NCI-H2029 (cell line): ENCODE measurements at regions not wholly inside any gene's neighbourhood (a gene's known extent, or its start where the extent isn't known, plus 50 kb on each side); places are given as distances from the start of the nearest gene placed in this dataset.

ENCODE experiments used
- DNase-seq: peaks from one replicate; lab custom pipeline; 2025; lab: John Stamatoyannopoulos, UW

DNA sequence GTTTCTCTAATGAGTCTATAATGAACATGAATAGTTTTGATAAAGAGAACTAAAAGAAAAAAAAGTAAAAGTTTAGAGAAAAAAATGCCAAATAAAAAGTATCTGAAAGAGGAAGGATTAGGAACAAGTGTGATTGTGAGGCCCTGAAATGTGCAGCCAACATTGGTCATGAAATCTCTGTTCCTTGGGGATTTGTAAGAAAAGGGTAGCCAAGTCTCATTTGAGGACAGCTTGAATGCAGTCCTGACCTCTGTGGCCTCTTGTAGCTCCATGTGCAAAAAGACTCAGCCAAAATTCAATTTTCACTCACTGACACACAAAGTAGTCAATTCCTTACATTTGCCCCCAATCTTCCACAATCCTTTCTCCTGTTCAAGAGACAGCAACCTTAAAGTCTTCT, 167.9 kb downstream of the KLF12 start:
- no peak for DNase-seq

DNA sequence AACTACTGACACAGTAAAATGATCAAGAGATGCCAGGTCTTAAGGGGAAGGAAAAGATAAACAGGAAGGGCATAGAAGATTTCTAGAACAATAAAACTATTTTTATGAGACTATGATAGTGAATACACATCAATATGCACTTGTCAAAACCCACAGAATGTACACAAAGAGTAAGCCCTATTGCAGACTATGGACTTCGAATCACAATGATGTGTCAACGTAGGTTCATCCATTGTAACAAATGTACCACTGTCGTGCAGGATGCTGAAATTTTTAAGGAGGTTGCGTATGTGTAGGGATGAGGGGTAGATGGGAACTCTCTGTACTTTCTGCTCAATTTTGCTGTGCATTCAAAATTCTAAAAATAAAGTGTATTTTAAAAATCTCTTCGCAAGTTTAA, 171.9 kb downstream of the KLF12 start:
- no peak for DNase-seq

- DNase-seq: no peak
Observed at GRCh38 chr13:73961181-73961580, 173.0 kb downstream of the KLF12 start.

- DNase-seq: no peak
Observed at GRCh38 chr13:73960474-73960873, 173.7 kb downstream of the KLF12 start.

- no peak for DNase-seq
Observed at GRCh38 chr13:73958657-73959397, 175.4 kb downstream of the KLF12 start.

DNA sequence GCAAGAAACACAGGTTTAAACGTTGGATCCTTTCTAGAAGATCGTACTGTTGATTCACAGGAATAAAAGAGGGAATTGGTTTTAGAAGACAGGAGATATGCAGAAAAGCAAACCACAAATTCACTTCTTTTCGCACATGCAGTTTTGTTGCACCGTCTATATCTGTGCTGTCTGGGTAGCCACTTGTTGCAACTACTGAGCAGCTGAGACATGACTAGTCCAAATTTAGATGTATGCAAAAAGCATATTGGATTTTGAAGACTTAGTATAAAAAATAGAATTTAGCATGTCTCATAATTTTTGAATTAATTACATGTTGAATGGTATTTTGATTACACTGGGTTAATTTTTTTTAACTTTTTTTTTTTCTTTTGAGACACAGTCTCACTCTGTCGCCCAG, 176.3 kb downstream of the KLF12 start:
- DNase-seq: no peak

GRCh38 chr13:73956795-73957408, 177.3 kb downstream of the KLF12 start:
- DNase-seq: no peak

GRCh38 chr13:73955977-73956500, 178.2 kb downstream of the KLF12 start:
- no peak for DNase-seq

GRCh38 chr13:73954808-73955207, 179.4 kb downstream of the KLF12 start:
- no peak for DNase-seq

DNA sequence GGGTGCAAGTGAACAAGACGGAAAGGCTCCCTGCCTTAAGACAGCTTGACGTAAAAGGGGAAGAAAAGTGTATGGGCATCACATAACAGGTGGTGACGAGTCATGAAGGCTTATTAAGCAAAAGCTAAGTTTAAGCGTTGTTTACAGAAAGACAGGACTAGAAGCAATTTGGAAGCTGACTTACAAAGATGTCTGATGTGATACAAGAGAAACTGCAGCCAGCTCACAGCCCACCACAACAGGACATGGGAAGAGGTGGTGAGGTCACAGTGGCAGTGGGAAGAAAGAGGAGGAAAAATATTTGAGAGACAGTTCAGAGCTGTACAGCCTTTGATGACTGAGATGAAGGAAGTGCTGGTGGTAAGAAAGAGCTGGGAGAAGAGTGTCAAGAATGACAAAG, 181.6 kb downstream of the KLF12 start:
- DNase-seq: no peak

DNA sequence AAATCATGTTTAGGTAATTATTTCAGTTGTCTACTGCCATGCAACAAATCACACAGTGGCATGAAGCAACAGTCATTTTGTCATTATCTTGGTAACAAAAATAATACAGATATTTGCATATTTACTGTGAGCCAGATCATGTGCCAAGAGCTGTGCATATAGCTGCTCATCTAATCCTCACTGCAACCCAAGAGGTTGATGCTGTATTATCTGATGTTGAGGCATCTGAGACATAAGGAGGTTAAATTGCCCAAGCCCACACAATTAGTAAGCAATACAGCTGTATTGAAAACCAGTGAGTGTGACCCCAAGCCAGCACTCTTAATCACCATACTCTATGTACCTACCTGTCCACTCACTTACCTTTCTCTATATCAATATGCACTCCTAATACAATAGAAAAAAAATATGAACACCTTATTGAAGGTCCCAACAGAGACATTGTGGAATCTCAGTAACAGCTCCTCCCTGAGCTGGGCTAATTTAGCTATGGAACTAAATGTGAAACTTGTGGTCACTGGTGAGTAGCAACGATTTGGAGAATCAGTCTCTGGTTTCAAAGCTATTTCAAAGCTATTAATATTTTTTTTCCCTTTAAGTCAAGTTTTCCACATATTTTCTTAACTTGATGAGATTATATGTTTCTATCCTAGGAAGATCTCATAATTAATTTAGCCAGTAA, 185.2 kb downstream of the KLF12 start:
- DNase-seq: no peak

DNA sequence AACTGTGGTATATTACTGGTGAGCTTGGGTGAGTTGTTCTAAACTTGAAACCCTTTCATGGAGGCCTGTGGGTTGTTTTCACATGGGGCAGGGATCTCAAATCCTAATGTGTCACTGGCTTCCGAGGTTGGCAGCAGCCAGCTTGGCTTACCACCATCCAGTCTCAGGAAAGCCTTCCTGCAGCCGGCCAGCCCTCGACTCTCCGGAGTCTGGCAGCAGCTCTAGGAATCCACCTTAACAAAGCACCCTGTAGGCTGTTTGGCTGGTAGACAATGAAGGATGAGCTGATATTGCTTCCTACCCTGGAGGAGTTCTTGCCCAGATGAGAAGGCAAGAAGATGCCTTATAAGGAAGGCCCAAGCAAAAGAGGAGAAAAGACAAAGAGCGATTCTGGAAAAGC, 188.3 kb downstream of the KLF12 start:
- no peak for DNase-seq

DNA sequence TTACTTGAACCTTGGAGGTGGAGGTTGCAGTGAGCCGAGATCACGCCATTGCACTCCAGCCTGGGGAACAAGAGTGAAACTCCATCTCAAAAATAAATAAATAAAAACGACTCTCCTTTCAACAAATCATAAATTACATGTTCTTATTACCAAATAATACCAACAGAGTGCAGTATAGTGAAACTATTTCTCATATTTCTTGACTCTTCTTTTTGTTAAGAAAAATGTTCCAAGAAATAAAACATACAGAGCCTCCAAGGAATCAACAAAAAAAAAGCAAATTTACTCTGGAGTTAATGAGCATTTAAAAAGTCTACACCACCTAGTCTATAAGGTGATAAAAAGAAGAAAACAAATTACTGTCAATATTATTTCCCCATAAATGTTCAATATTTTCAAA, 188.8 kb downstream of the KLF12 start:
- no peak for DNase-seq

DNA sequence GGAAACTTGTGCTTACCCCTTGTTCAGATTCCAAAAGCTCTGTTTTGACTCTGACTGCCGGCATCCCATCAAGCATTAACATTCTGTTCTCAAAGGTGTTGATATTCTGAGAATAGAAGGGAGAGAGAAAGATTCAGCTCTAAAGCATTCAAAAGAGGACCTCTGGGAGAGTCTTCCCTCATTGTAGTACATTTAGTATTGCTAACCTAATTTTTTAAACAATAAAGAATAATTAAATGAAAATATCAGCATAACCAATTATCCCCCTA, 190.3 kb downstream of the KLF12 start:
- DNase-seq: no peak

GRCh38 chr13:73943137-73943964, 190.9 kb downstream of the KLF12 start:
- DNase-seq: no peak

DNA sequence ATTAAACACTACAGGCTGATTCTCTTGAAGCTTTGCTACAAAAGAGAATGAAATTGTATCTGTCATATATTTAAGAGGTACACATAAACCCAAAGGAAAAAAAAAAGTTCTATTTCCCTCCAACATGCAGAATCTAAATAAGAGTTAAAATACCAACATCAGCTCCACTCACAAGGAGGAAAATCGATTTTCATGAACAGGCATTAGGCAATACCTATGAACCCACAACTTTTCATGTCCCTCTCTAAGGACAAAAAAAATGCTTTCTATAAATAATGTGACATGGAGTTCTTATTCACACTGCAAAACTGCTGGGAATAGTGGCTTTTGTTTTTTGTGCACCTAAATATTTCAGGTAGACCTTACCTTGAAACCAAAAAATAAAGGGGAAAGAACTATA, 192.5 kb downstream of the KLF12 start:
- DNase-seq: no peak

DNA sequence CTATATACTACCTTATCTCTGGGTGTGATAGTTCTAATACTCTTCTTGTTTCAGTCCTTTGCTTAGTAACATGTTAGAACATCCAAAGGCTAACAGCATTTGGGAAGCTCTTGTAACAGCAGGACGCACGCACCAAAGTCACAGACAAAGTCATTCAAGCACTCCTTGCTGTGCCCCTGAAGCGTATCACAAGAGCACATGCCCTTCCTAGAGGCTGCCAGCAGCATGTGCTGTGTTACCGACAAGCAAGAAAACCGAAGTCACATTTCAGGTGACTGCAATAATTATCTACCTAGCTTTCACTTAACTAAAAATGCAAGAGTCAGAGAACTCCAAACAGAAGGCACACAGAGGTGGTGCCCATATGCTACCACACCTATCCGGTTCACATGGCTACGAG, 194.1 kb downstream of the KLF12 start:
- DNase-seq: no peak

DNA sequence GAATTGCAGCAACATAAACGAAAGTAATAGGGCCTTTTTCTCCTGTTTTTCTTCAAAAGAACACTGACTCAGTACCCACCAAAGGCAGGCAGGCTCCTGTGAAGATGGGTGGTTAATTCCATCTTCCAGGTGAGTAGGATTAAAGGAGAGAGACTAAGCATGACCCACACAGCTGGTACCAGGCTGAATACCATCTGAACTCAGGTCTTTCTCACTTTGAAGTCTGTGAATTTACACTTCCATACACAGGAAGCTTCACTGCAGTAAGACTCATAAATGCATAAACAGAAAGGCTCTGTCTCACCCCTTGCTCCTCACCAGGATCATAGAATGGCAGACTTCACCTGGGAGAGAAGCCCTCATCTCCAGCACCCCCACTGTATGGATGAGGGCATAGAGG, 194.6 kb downstream of the KLF12 start:
- DNase-seq: no peak

GRCh38 chr13:73939071-73939380, 195.2 kb downstream of the KLF12 start:
- no peak for DNase-seq

- DNase-seq: no peak
Observed at GRCh38 chr13:73938372-73939070, 195.7 kb downstream of the KLF12 start.

DNA sequence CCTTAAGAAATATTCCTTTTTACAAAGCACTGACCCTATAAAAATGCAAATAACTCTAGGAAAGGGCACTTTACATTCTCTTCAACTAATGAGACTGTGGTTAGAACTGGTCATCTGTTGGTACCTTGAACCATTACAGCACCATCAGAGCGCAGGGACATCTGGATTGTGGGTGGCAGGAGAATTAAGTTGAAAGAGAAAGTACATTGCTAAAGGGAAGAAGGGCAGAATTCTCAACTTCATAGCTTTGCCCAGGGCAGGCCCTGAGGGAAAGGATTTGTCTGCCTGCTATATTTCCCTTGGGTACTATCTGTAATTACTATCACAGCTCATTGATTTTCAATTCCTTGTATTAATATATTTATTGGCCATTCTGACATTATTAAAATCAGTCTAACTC, 196.8 kb downstream of the KLF12 start:
- no peak for DNase-seq

DNA sequence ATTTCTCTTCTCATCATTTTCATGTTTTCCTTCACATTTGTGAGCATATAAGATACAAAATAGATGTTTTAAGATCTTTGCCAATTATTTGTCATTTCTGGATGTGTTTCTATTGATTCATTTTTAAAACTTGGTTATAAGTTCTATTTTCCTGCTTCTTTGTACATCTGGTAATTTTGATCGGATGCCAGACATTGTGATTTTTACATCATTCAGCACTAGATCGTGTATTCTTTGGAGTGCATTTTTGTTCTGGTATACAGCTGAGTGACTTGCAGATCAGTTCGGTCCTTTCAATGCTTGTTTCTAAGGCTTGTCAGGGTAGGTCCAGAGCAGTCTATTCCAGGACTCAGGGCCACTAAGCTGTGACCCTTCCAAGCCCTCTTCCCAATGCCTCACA, 198.2 kb downstream of the KLF12 start:
- no peak for DNase-seq
